ENCODE measurements at regions not wholly inside any gene's neighbourhood (a gene's known extent, or its start where the extent isn't known, plus 50 kb on each side); places are given as distances from the start of the nearest gene placed in this dataset.

- Mint-ChIP-seq H3K36me3 (ENCODE audit: low read depth, unreplicated experiment) (no peaks in the 10 kb centered on the region), H3K27me3 (ENCODE audit: low read depth, unreplicated experiment) (no peaks in the 10 kb centered on the region), H3K9me3 (ENCODE audit: unreplicated experiment) (peaks cover 3% of the 10 kb centered on the region), H3K4me3 (ENCODE audit: unreplicated experiment) (peak overlapping the region; percentile 6), H3K4me1 (ENCODE audit: low read depth, unreplicated experiment) (peaks cover 57% of the 10 kb centered on the region), H3K27ac (ENCODE audit: unreplicated experiment) (peak overlapping the region; percentile 97)
- no peaks in the 10 kb centered on the region for H4K20me1 ChIP-seq (ENCODE audit: insufficient read depth, low read length)
- no peaks in the 10 kb centered on the region for H3K79me2 ChIP-seq (ENCODE audit: insufficient read depth, low read length)
- no peak overlapping the region for H3K4me3 ChIP-seq (ENCODE audit: insufficient read depth, low read depth, low read length)
- TF ChIP-seq EZH2 (IDR thresholded peaks at IDR 0.05; ENCODE audit: insufficient read depth, low read length), result no peak
- TF ChIP-seq CTCF (IDR thresholded peaks at IDR 0.05; ENCODE audit: insufficient read depth, low read depth, low read length), result no peak
- peak overlapping the region; percentile 49 for H3K4me2 ChIP-seq (ENCODE audit: low read length)
- no peaks in the 10 kb centered on the region for H3K36me3 ChIP-seq (ENCODE audit: insufficient read depth, low read length)
- DNase-seq (ENCODE audit: low read depth) (peak; percentile 61), FAIRE-seq (peak; percentile 66)
- peaks cover 38% of the 10 kb centered on the region for H3K4me1 ChIP-seq (ENCODE audit: insufficient read depth, low read length)
- H3K9me3 ChIP-seq (ENCODE audit: insufficient read depth, low read depth, low read length), result no peaks in the 10 kb centered on the region
- H2AFZ ChIP-seq (ENCODE audit: low read depth, low read length), result no peak overlapping the region
- H3K9ac ChIP-seq (ENCODE audit: low read length), result peak overlapping the region; percentile 65
- H3K27ac ChIP-seq (ENCODE audit: low read depth, low read length), result peak overlapping the region; percentile 87
- H3K27me3 ChIP-seq (ENCODE audit: insufficient read depth, low read length), result no peaks in the 10 kb centered on the region
Observed at GRCh38 chr4:175421506-175421905, 390.6 kb downstream of the GPM6A start.

- no peak overlapping the region for H3K4me3 Mint-ChIP-seq (ENCODE audit: unreplicated experiment)
- Histone ChIP-seq H3K4me2 (ENCODE audit: low read length) (peak overlapping the region; percentile 49), H3K4me3 (ENCODE audit: insufficient read depth, low read depth, low read length) (no peak overlapping the region), H4K20me1 (ENCODE audit: insufficient read depth, low read length) (no peaks in the 10 kb centered on the region), H3K4me1 (ENCODE audit: insufficient read depth, low read length) (peaks cover 38% of the 10 kb centered on the region), H3K36me3 (ENCODE audit: insufficient read depth, low read length) (no peaks in the 10 kb centered on the region), H3K9me3 (ENCODE audit: insufficient read depth, low read depth, low read length) (no peaks in the 10 kb centered on the region), H3K27ac (ENCODE audit: low read depth, low read length) (peak overlapping the region; percentile 87), H3K27me3 (ENCODE audit: insufficient read depth, low read length) (no peaks in the 10 kb centered on the region), H3K79me2 (ENCODE audit: insufficient read depth, low read length) (no peaks in the 10 kb centered on the region), H3K9ac (ENCODE audit: low read length) (peak overlapping the region; percentile 65), H2AFZ (ENCODE audit: low read depth, low read length) (no peak overlapping the region)
- TF ChIP-seq CTCF (IDR thresholded peaks at IDR 0.05; ENCODE audit: insufficient read depth, low read depth, low read length) (no peak), EZH2 (IDR thresholded peaks at IDR 0.05; ENCODE audit: insufficient read depth, low read length) (no peak)
- H3K4me1 Mint-ChIP-seq (ENCODE audit: low read depth, unreplicated experiment), result peaks cover 57% of the 10 kb centered on the region
- no peaks in the 10 kb centered on the region for H3K36me3 Mint-ChIP-seq (ENCODE audit: low read depth, unreplicated experiment)
- H3K9me3 Mint-ChIP-seq (ENCODE audit: unreplicated experiment), result peaks cover 3% of the 10 kb centered on the region
- H3K27ac Mint-ChIP-seq (ENCODE audit: unreplicated experiment), result peak overlapping the region; percentile 97
- H3K27me3 Mint-ChIP-seq (ENCODE audit: low read depth, unreplicated experiment), result no peaks in the 10 kb centered on the region
- FAIRE-seq (no peak), DNase-seq (ENCODE audit: low read depth) (peak; percentile 69)
Observed at GRCh38 chr4:175422331-175422730, 389.7 kb downstream of the GPM6A start.

- Mint-ChIP-seq H3K4me1 (ENCODE audit: low read depth, unreplicated experiment) (peaks cover 44% of the 10 kb centered on the region), H3K27me3 (ENCODE audit: low read depth, unreplicated experiment) (no peaks in the 10 kb centered on the region), H3K27ac (ENCODE audit: unreplicated experiment) (peak overlapping the region; percentile 54), H3K9me3 (ENCODE audit: unreplicated experiment) (peaks cover 6% of the 10 kb centered on the region), H3K36me3 (ENCODE audit: low read depth, unreplicated experiment) (no peaks in the 10 kb centered on the region), H3K4me3 (ENCODE audit: unreplicated experiment) (no peak overlapping the region)
- Histone ChIP-seq H3K27me3 (ENCODE audit: insufficient read depth, low read length) (no peaks in the 10 kb centered on the region), H3K4me3 (ENCODE audit: insufficient read depth, low read depth, low read length) (no peak overlapping the region), H3K4me2 (ENCODE audit: low read length) (no peak overlapping the region), H3K79me2 (ENCODE audit: insufficient read depth, low read length) (no peaks in the 10 kb centered on the region), H3K9me3 (ENCODE audit: insufficient read depth, low read depth, low read length) (no peaks in the 10 kb centered on the region), H3K36me3 (ENCODE audit: insufficient read depth, low read length) (no peaks in the 10 kb centered on the region), H3K27ac (ENCODE audit: low read depth, low read length) (peak overlapping the region; percentile 5), H2AFZ (ENCODE audit: low read depth, low read length) (peak overlapping the region; percentile 32), H4K20me1 (ENCODE audit: insufficient read depth, low read length) (no peaks in the 10 kb centered on the region), H3K4me1 (ENCODE audit: insufficient read depth, low read length) (peaks cover 30% of the 10 kb centered on the region), H3K9ac (ENCODE audit: low read length) (no peak overlapping the region)
- DNase-seq (ENCODE audit: low read depth) (peak; percentile 38), FAIRE-seq (no peak)
- TF ChIP-seq CTCF (IDR thresholded peaks at IDR 0.05; ENCODE audit: insufficient read depth, low read depth, low read length), result no peak
- TF ChIP-seq EZH2 (IDR thresholded peaks at IDR 0.05; ENCODE audit: insufficient read depth, low read length), result no peak
Observed at GRCh38 chr4:175424111-175424510, 388.0 kb downstream of the GPM6A start.
